Left ventricle myocardium inferior (tissue), 1 donor: ENCODE measurements at regions not wholly inside any gene's neighbourhood (a gene's known extent, or its start where the extent isn't known, plus 50 kb on each side); places are given as distances from the start of the nearest gene placed in this dataset.

Experiments
- DNase-seq: peaks from one replicate; pipeline ENCODE4 v3.0.0-alpha.2; 2020
- H3K27ac ChIP-seq: fragments of 200-600 bp; replicated peaks from 2 replicates; pipeline ENCODE4 v1.8.0; 2021
- H3K27me3 ChIP-seq: fragments of 200-600 bp; 2 replicates; pipeline ENCODE4 v1.8.0; 2021; ENCODE audit warnings: low read depth
- H3K36me3 ChIP-seq: fragments of 200-600 bp; 2 replicates; pipeline ENCODE4 v1.8.0; 2021
- H3K4me1 ChIP-seq: fragments of 200-600 bp; 2 replicates; pipeline ENCODE4 v1.8.0; 2021
- H3K4me3 ChIP-seq: fragments of 200-600 bp; 2 replicates; pipeline ENCODE4 v1.8.0; 2021; ENCODE audit warnings: mild to moderate bottlenecking, moderate library complexity
- H3K9me3 ChIP-seq: fragments of 200-600 bp; replicated peaks from 2 replicates; pipeline ENCODE4 v1.8.0; 2021
- CTCF ChIP-seq: fragments of 200-600 bp; IDR thresholded peaks from 2 replicates; pipeline ENCODE4 v1.8.0; 2021; ENCODE audit warnings: antibody characterized with exemption, mild to moderate bottlenecking, borderline replicate concordance
- intact Hi-C: fragments of 100-400 bp; cut with micrococcal nuclease; formaldehyde crosslinking; loops from one replicate; pipeline ENCODE4 v1.11.0; 2022
- donor health status: DM: no; HTN: yes; CAD: no; lungs with severe emphysema.

DNA sequence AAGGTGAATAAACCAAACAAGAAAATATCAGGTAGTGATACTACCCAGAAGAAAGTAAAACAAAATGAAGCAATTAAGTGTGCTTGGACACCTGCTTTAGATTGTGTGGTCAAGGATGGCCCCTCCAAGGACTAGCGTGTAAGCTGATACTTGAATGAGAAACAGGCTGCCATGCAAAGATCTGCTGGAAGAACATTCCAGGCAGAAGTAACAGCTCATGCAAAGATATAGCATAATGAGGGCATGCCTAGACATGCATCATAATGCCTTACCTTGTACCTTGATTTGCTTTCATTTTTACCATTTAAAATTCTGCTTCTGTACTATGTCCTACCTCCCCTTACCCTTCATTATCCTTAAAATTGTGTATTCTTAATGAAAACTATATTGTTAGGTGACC, 74.8 kb upstream of the HDAC9 start:
- no peaks in the 10 kb centered on the region for H3K27me3 ChIP-seq
- no peak for DNase-seq
- peaks cover 17% of the 10 kb centered on the region for H3K4me1 ChIP-seq
- H3K36me3 ChIP-seq = no peaks in the 10 kb centered on the region
- TF ChIP-seq CTCF = no peak
- H3K27ac ChIP-seq = no peak overlapping the region
- intact Hi-C loops = no loop called here
- no peak overlapping the region for H3K4me3 ChIP-seq
- no peaks in the 10 kb centered on the region for H3K9me3 ChIP-seq

- no peak for TF ChIP-seq CTCF
- no peak overlapping the region for H3K27ac ChIP-seq
Observed at GRCh38 chr7:18421297-18422002, 74.1 kb upstream of the HDAC9 start.

GRCh38 chr7:18425227-18425626, 70.3 kb upstream of the HDAC9 start:
- H3K27me3 ChIP-seq = no peaks in the 10 kb centered on the region
- no peaks in the 10 kb centered on the region for H3K9me3 ChIP-seq
- TF ChIP-seq CTCF = no peak
- intact Hi-C loops = no loop called here
- peaks cover 29% of the 10 kb centered on the region for H3K4me1 ChIP-seq
- no peak overlapping the region for H3K27ac ChIP-seq
- no peaks in the 10 kb centered on the region for H3K36me3 ChIP-seq
- no peak overlapping the region for H3K4me3 ChIP-seq
- no peak for DNase-seq

More at GRCh38 chr7:18421297-18422002, 74.1 kb upstream of the HDAC9 start:
- H3K36me3 ChIP-seq = no peaks in the 10 kb centered on the region
- no peak for DNase-seq
- intact Hi-C loops = no loop called here
- no peaks in the 10 kb centered on the region for H3K27me3 ChIP-seq
- peaks cover 19% of the 10 kb centered on the region for H3K4me1 ChIP-seq
- H3K9me3 ChIP-seq = no peaks in the 10 kb centered on the region
- no peak overlapping the region for H3K4me3 ChIP-seq

- Histone ChIP-seq H3K4me1 (peaks cover 26% of the 10 kb centered on the region), H3K27ac (no peak overlapping the region), H3K4me3 (no peak overlapping the region), H3K27me3 (no peaks in the 10 kb centered on the region), H3K36me3 (no peaks in the 10 kb centered on the region), H3K9me3 (no peaks in the 10 kb centered on the region)
- no peak for DNase-seq
- no peak for TF ChIP-seq CTCF
- intact Hi-C loops = no loop called here
Observed at GRCh38 chr7:18425838-18426445, 69.6 kb upstream of the HDAC9 start.

DNA sequence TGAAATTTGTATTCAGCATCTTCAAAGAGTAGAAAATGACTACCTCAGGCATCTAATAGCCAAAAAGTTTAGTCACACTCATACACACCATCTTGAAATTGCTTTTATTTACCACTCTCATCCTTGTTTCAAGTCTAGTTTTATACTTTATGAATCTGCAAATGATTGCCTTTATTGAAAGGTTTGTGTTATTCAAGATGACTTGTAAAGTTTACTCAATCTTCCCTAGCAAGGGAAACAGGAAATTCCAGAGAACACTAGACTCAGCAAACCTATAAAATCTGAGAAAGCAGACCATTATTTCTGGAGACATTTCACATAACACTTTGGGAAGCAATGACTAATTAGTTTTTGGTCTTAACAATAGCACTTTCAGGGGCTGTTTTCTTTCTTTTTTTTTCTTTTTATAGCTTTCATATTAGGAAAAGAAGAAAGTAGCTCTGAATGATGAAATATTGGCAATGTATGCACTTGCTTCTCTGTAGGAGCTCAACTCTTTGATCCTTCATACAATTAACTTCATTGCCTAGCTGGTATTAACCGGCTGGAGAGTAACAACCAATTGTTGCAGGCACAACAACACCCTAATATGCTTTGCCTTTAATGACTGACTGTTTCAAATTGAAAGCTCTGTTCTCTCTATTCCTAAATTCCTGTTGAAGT, 68.9 kb upstream of the HDAC9 start:
- no peaks in the 10 kb centered on the region for H3K36me3 ChIP-seq
- H3K4me1 ChIP-seq = peaks cover 19% of the 10 kb centered on the region
- intact Hi-C loops = no loop called here
- H3K4me3 ChIP-seq = no peak overlapping the region
- TF ChIP-seq CTCF = no peak
- H3K27me3 ChIP-seq = no peaks in the 10 kb centered on the region
- no peak overlapping the region for H3K27ac ChIP-seq
- DNase-seq = no peak
- no peaks in the 10 kb centered on the region for H3K9me3 ChIP-seq
